HG02981 (cell line): ENCODE measurements at regions not wholly inside any gene's neighbourhood (a gene's known extent, or its start where the extent isn't known, plus 50 kb on each side); places are given as distances from the start of the nearest gene placed in this dataset.
A peak's percentile ranks its signal among the peaks of the same experiment; 100 is the strongest.
"Not testable (repeated sequence)": the region's sequence is repeated elsewhere in the genome, so short reads cannot be mapped to it uniquely, and the experiment has no call there.

Experiments used
- ATAC-seq: cut with Tn5 transposase; IDR thresholded peaks from one replicate; pipeline ENCODE4 v1.9.1; 2021; ENCODE audit warnings: mild to moderate bottlenecking, moderate library complexity; ENCODE audit not compliant: unreplicated experiment

DNA sequence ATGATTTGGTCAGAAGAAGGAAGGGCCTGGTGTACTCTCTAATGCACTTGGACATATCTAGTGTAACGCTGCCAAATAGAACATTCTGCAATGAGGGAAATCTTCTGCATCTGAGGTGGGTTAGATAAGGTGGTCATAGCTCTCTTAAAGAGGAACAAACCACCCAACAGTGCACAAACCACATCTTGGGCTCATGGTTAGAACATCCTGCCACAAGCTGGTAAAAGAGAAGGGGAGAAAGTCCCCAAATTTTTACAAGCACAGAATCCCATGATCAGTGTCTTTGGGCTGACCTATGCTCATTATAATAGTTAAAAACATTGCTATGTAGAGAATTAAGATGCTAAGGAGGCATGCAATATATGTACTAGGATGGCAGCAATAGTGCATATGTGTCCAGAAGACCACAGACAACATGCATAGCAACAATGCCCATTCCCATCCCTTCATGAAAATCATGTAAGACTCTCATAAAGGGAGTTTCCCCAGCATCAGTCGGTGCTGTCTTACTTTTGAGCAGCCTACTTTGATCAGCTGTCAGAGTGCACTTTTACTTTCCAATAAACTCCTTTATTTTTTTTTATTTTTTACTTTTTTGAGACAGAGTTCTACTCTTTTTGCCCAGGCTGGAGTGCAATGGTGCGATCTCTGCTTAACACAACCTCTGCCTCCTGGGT is 99.7 kb upstream of the SLC7A11 start:
- ATAC-seq = peak; percentile 82

DNA sequence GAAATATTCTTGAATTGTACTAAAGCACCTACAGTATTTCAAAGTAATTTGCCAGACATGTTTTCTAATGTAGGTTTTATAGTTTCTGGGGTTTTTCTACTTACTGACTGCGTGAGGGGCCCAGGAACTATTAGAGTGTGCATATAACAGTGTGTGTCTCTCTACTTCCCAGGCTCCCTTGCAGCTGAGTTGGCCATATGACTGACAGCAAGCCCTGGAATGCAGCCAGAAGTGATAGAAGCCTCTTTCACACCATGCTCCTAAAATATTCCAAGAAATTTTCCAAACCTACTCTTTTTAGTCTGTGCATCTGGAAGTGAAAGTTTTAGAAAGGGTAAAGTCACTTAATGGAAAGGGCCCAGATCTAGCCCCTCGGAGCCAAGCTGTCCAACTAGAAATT is 96.7 kb upstream of the SLC7A11 start:
- ATAC-seq = no peak

DNA sequence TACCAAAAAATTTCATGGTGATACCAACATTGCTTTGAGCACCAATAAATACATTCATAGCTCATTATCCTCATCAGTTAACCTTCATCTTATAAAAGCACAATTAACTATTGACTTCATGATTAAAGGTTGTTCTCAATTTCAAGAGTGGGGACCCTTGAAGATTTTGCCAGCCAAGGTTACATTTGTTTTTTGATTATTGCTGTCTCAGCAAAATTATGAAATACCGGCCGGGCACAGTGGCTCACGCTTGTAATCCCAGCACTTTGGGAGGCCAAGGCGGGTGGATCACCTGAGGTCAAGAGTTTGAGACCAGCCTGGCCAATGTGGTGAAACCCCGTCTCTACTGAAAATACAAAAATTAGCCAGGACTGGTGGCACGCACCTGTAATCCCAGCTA is 96.1 kb upstream of the SLC7A11 start:
- not testable (repeated sequence) for ATAC-seq

DNA sequence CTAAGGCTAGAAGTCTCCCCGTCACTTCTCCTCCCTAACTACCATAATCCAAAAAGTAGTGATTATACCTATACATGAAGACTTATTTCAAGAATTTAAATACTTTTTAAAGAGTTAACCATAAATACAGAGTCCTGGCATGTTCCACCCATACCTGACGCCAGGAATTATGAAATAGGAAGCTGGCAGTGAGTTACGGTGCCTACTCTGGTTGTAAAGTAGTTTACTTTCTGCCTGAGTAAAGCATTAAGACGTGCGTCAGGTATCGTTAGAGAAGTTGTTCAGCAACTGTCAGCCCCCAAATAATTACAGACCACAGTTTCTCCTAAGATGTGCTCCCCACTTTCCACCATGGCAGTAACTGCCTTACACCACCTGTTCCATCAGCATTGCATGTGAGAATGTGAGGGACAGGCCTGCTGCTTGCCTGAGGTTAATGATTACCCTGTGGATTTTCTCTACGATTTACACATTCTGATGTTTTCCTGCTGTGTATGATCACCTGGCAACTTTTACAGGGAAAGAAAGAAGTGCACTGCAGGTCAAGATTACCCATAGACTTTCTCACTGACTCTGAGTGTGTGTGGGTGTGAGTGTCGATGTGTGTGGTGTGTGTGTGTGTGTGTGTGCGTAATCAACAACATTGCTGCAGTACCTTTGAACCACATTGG is 92.3 kb upstream of the SLC7A11 start:
- ATAC-seq = no peak

DNA sequence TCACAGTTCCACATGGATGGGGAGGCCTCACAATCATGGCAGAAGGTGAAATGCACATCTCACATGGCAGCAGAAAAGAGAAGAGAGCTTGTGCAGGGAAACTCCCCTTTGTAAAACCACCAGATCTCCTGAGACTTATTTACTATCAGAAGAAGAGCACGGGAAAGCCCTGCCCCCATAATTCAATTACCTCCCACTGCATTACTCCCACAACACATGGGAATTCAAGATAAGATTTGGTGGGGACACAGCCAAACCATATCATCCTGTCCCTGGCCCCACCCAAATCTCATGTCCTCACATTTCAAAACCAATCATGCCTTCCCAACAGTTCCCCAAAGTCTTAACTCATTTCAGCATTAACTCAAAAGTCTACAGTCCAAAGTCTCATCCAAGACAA is 90.3 kb upstream of the SLC7A11 start:
- not testable (repeated sequence) for ATAC-seq

DNA sequence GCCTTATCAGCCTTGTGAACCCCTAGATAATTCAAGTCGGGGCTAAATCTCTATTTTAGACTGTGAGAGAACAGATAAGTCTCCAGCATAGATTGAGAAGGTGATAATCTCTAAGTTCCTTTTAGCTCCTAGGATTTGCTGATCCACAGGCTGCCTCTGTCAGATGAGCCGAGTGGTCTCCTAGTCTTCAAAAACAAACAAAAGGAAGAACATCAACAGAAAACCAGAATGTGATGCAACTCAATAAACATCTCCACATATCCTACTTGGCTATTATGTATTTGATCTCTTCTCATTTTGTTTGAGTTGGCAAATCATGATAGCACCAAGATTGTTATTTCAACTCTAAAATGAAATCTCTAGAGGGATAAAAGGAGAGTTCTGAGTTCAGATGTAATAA is 88.4 kb upstream of the SLC7A11 start:
- no peak for ATAC-seq

DNA sequence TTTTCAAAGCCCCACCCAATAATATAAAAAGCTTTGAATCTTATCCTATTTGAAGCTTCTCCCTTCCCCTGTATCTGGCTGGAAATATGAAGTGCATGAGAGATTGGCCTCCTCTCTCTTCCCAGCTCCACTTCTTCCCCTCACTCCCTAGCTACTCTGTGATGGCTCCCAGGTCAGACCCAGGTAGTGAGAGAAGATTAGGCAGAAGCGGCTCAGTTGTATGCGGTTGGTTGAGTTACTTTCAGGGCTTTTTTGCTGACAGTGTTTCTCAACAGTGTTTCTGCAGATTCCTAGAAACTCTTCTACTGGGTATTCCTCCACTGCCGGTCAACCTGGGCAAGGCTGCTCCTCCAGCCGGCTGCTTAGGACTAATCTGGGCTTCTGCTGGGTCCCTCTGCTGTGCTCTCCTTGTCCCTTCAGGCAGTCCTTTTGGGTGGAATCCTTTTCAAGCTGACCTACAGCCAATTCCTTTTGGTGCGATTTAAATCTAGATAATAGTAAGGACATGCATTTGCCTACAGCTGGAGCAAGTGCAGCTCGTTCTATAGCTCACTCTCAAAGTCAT is 87.4 kb upstream of the SLC7A11 start:
- no peak for ATAC-seq

DNA sequence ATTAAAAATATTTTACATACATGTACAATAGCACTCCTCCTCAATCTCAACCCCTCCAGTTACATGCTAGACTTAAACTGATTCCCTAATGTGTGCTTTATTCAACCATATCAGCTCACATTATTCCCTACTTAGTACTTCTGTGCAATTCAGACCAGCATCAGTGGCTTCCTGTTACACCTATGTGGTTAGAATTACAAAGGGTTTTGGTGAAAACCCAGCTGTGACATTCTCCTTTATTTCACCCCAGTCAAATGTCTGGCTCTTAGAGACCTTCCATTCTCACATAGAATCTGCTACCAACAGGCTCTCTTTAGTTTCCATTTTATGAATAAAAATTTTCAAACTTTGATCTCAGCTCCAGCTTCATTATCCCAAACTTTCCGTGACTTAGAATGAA is 85.2 kb upstream of the SLC7A11 start:
- no peak for ATAC-seq

DNA sequence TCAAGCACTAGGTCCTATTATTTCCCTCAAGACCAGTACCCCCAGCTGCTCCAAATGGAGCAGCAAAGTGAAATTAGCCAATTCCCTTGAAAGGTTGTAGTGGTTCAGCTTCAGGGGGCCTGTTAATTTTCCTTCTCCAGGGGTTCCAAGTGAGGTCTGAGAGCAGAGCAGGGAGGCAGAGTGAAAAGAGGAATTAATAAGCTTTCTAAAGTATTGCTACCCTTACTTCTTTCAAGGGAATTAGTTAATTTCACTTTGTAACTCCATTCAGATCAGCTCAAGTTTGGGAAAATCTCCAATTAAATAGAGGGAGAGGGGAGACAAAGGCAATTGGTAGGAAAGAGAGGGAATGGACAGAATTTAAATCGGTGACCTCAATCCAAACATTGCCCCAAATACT is 78.7 kb upstream of the SLC7A11 start:
- ATAC-seq = no peak

DNA sequence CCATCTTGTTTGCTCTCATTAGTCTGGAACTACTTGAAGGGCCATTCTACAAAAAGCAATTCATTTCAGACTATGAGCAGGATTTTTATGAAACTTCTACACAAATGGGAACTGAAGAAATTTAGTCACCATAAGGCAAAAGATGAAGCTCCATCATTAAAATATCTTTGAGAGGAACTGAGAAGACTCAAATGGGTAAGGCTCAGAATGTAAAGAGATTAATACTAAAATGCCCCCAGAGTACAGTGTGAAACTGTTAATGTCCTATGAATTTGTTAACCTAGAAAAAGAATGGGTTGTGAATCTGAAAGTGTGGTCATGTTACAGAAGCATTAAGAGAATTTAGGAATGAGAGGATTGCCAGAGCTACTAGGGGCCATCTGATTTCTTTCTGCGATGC is 77.9 kb upstream of the SLC7A11 start:
- ATAC-seq = peak; percentile 45

DNA sequence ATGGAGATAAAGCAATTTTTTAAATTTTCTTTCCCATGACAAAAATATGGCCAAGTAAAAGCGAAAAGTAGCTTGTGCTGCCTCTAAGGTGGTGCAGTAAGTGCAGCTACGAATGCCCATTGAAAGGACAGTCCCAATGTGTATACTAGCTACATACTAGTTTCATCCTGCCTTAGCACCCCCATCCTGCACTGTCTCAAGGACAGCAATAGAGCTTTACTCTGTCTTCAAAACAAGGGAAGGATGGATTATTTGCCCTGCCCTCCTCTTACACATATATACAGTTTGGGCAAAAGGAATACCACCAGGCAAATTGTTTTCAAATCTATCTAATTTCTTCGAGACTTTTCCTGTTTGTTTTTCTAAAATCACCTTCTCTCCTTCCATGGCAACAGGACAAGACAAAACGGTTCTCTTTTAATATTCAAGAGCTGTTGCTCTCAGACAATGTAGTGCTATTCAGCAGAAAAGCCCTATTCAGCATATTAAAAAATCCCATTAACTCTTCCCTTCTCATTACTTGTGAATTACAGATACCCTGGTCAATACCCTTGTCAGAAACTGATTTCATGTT is 75.1 kb upstream of the SLC7A11 start:
- ATAC-seq = no peak

DNA sequence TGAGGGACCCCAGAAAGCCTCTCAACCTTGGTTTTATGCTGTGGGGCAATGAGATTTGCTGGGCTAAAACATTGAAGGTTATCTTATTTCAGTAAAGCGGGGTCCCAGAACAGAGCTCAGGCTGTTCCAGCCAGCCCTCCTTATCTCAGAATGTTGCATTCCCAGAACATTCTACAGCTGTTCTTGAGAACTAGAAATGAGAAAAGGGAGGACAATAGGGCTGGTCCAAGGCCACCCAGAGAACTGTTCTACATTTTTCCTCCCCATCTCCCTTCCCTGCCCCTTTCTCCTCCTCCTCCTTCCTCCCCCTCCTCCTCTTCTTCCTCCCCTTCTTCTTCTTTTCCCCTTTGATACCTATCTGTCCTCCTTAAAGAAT is 70.4 kb upstream of the SLC7A11 start:
- ATAC-seq = no peak

DNA sequence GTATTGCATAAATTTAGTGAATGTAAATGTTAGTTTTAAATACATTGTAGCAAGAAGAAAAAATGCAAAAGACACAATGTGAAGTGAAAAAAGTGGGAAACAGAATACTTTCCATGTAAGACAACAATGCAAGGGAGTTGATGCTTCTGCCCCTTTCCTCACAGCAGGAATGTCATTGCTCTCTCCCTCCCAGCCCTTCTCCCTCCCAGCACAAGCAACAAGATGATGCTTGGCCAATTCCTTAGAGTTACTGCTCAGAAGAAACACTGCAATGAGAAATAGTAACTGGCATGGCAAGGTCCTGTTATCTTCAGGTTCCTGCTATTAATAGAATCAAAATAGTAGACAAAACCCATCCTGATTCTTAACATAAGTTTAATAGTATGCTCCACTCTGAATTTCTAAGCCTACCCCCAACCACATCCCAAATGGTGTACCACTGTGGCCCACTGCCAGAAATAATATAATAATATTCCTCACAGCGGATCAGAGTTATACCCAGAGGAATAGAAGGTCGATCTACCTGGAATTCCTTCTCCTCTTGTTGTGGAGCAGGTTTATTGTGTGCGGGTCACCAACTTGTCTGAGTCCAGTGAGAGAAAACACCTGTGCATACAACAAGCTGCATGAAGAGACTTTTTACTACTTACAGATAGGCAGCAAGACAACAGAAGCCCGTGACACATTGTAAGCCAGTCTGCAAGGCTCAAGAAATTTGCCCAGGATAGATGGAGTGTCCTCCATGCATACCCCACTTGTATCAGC is 69.8 kb upstream of the SLC7A11 start:
- no peak for ATAC-seq

DNA sequence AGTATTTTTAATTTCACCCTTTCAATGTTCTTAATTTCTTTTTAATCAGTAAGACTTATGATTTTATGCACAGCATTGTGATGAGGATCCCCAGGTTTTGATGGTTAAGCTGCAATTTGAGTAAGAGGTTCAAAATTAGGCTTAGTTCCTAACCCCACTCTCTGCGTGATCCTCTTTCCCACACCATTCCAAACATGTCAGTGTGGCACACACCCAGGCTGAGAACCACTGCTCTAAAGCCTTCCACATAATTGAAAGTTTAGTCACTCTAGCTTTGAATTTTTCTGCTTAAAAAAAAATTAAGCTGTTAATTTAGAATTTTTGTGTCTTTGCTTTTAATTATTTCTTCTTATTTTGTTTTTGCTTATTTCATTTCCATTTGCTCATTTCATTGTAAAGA is 68.8 kb upstream of the SLC7A11 start:
- ATAC-seq = no peak

DNA sequence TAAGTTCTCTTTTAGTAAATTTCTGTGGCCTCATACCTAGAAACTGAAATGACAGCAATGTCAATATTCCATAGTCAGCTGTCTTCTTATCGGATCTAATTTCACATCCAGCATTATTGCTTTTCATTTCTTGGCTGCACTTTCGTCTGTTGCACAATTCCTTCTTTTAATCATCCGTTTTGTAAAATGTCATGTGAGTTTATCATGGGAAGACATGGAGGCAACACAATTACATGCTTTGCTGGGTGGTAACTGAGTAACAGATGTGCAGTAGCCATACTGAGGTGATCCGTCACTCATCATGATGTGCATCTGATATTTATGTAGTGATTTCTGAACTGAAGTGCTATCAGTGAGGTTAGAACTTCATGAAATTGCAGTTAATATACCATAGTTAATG is 68.3 kb upstream of the SLC7A11 start:
- ATAC-seq = no peak

DNA sequence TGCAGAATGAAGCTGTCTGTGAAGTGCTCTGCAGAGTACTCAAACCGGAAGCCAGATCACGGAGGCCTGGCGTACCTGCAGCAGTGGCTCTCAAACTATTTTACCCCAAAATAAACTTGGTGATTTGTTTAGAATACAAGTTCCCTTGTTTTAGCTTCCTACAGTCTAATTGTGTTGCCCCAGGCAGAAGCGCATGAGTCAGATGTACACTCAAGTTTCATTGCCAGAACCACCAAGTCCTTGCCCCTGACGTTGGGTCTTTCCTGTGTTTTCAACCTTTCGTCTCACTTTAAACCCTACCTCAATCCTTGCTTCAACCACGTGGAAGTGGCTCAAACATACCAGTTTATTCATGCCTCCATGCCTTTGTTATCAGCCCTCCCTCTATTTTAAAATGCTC is 66.2 kb upstream of the SLC7A11 start:
- ATAC-seq = no peak

DNA sequence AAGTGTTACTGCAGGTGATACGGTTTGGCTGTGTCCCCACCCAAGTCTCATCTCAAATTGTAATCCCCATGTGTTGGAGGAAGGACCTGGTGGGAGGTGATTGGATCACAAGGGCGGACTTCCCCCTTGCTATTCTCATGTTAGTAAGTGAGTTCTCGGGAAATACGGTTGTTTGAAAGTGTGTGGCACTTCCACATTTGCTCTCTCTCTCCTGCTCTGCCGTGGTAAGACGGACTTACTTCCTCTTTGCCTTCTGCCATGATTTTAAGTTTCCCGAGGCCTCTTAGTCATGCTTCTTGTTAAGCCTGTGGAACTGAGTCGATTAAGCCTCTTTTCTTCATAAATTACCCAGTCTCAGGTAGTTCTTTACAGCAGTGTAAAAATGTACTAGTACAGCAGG is 65.2 kb upstream of the SLC7A11 start:
- ATAC-seq = no peak

DNA sequence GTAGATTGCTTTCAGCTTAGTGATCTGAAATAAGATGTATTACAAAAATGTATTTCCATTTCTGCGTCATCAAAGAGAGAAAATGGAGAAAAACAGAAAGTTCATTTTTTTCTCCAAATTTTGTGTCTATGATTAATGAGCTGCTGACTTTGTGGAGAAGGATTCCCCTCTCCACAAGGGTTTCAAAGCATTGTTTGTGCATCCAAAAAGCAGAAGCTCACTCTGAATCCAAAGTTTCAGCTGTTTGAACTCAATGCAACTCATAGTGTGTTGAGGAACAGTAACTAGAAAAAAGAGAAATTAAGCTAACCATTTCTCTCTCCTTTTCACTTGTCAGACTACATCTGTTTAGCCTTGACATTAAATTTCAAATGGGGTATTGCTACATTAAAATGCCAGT is 62.9 kb upstream of the SLC7A11 start:
- no peak for ATAC-seq

DNA sequence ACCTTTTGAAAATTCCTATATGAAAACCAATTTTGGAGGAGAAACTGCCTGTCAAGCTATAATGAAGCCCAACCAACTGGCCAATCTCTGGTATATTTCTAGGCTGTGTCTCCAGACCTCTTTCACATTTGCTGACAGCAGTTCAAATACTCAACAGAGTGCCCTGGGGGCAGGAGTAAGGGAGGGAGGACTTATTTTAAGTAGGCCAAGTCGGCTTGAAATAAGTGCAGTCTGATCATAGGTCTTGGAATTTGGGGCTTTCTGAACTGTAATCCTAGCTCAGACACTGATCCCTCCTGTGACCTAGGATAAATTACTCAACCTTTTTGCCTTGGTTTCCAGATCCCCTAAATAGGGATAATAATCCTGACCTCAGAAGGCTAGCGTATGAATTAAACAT is 59.4 kb upstream of the SLC7A11 start:
- ATAC-seq = no peak

DNA sequence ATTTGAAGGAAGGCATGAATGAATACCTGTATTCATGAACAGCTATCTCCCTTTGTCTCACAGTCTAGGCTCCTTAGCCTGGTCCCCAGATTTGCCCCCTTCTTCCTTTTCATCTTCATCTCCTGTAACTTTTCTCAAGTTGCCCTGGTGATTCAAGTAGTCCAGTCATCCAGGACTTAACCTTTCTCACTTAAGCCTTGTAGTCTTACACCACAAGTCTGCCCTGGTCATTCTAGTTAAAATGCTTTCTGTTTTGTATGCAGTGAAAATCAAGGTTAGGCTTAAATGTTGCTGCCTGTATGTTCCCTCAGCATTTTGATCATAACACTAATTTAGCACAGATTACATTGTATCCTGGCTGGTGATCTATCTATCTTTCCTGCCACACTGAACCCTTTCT is 58.5 kb upstream of the SLC7A11 start:
- no peak for ATAC-seq

DNA sequence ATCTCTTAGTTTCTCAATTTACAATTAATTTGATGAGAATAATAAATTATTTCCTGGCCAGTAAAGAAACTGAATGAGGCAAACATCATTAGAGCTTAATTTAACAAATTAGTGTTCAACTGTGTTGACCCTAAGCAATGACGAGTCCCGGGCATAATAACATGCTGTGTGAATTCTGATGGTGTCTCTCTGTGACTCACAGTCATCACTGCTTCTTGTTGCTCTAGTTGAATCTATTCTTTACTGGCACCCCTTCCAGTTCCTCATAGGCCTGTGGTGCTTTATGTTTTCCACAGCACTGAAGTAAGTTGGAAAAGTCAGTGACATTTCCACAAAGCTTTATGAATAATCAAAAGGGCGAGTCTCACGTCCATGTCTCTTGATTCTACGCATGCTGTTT is 57.7 kb upstream of the SLC7A11 start:
- no peak for ATAC-seq

DNA sequence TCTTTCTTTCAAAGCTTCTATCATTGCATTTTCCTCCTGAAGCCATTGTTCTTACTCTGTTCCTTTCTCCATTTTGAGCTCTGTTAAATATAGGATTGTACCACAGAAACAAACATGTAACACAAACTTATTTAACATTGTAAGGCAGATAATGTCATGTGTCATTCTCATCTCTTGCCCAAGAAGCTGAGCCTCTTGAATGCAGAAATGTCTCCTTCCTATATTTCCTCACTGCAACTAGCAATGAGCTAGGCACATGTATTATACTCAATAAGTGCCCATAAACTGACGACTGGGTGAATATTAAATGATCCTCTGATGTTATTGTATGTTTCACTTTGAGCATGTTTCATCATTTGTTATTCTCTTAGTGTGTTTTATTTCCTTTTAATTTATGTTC is 56.7 kb upstream of the SLC7A11 start:
- no peak for ATAC-seq
